NCI-H748 (cell line): ENCODE measurements at regions not wholly inside any gene's neighbourhood (a gene's known extent, or its start where the extent isn't known, plus 50 kb on each side); places are given as distances from the start of the nearest gene placed in this dataset.

Source experiments
- DNase-seq: peaks from one replicate; lab custom pipeline; 2025; ENCODE audit not compliant: unreplicated experiment; lab: John Stamatoyannopoulos, UW

GRCh38 chr9:13428766-13429165 lies 149.3 kb upstream of the MPDZ start:
- DNase-seq = peak; percentile 34

- DNase-seq = peak; percentile 73
Observed at GRCh38 chr9:13427587-13427986, 148.1 kb upstream of the MPDZ start.

- DNase-seq = no peak
Observed at GRCh38 chr9:13426606-13427005, 147.1 kb upstream of the MPDZ start.

- DNase-seq = no peak
Observed at GRCh38 chr9:13424872-13425271, 145.4 kb upstream of the MPDZ start.

- peak; percentile 45 for DNase-seq
Observed at GRCh38 chr9:13424204-13424603, 144.7 kb upstream of the MPDZ start.

- no peak for DNase-seq
Observed at GRCh38 chr9:13414349-13414748, 134.9 kb upstream of the MPDZ start.

- no peak for DNase-seq
Observed at GRCh38 chr9:13412331-13412730, 132.8 kb upstream of the MPDZ start.

GRCh38 chr9:13411791-13412190 lies 132.3 kb upstream of the MPDZ start:
- DNase-seq = no peak

GRCh38 chr9:13410566-13411031 lies 131.1 kb upstream of the MPDZ start:
- DNase-seq = no peak

- no peak for DNase-seq
Observed at GRCh38 chr9:13397661-13398060, 118.2 kb upstream of the MPDZ start.

GRCh38 chr9:13397220-13397619 lies 117.7 kb upstream of the MPDZ start:
- no peak for DNase-seq

GRCh38 chr9:13396418-13396817 lies 116.9 kb upstream of the MPDZ start:
- no peak for DNase-seq

- no peak for DNase-seq
Observed at GRCh38 chr9:13395156-13395555, 115.7 kb upstream of the MPDZ start.

GRCh38 chr9:13388157-13388556 lies 108.7 kb upstream of the MPDZ start:
- no peak for DNase-seq

GRCh38 chr9:13387734-13388067 lies 108.2 kb upstream of the MPDZ start:
- no peak for DNase-seq

GRCh38 chr9:13386935-13387733 lies 107.6 kb upstream of the MPDZ start:
- no peak for DNase-seq

GRCh38 chr9:13386316-13386715 lies 106.8 kb upstream of the MPDZ start:
- no peak for DNase-seq

- no peak for DNase-seq
Observed at GRCh38 chr9:13383855-13384254, 104.4 kb upstream of the MPDZ start.

GRCh38 chr9:13383216-13383615 lies 103.7 kb upstream of the MPDZ start:
- DNase-seq = no peak

- DNase-seq = no peak
Observed at GRCh38 chr9:13382595-13382994, 103.1 kb upstream of the MPDZ start.

GRCh38 chr9:13380903-13381302 lies 101.4 kb upstream of the MPDZ start:
- no peak for DNase-seq

GRCh38 chr9:13378154-13378553 lies 98.7 kb upstream of the MPDZ start:
- no peak for DNase-seq
